ENCODE measurements at regions not wholly inside any gene's neighbourhood (a gene's known extent, or its start where the extent isn't known, plus 50 kb on each side); places are given as distances from the start of the nearest gene placed in this dataset.
A peak's percentile ranks its signal among the peaks of the same experiment; 100 is the strongest.
"Not testable (repeated sequence)": the region's sequence is repeated elsewhere in the genome, so short reads cannot be mapped to it uniquely, and the experiment has no call there.

- no peak for DNase-seq (ENCODE audit: low spot score)
These were observed 368.7 kb upstream of the ARHGEF26 start for GRCh38 chr3:153752405-153753027.

GRCh38 chr3:153753035-153753434 lies 368.2 kb upstream of the ARHGEF26 start:
- DNase-seq (ENCODE audit: low spot score) = no peak

GRCh38 chr3:153756816-153757215 lies 364.4 kb upstream of the ARHGEF26 start:
- no peak for DNase-seq (ENCODE audit: low spot score)

- no peak for DNase-seq (ENCODE audit: low spot score)
These were observed 363.4 kb upstream of the ARHGEF26 start for GRCh38 chr3:153757839-153758238.

- no peak for DNase-seq (ENCODE audit: low spot score)
These were observed 360.2 kb upstream of the ARHGEF26 start for GRCh38 chr3:153760948-153761347.

- no peak for DNase-seq (ENCODE audit: low spot score)
These were observed 358.6 kb upstream of the ARHGEF26 start for GRCh38 chr3:153762411-153763235.

GRCh38 chr3:153767601-153768560 lies 353.3 kb upstream of the ARHGEF26 start:
- DNase-seq (ENCODE audit: low spot score) = no peak

- DNase-seq (ENCODE audit: low spot score) = peak; percentile 45
These were observed 352.4 kb upstream of the ARHGEF26 start for GRCh38 chr3:153768561-153769469.

- no peak for DNase-seq (ENCODE audit: low spot score)
These were observed 338.1 kb upstream of the ARHGEF26 start for GRCh38 chr3:153783106-153783505.

- DNase-seq (ENCODE audit: low spot score) = no peak
These were observed 337.3 kb upstream of the ARHGEF26 start for GRCh38 chr3:153783741-153784480.

GRCh38 chr3:153785901-153786300 lies 335.3 kb upstream of the ARHGEF26 start:
- no peak for DNase-seq (ENCODE audit: low spot score)

- DNase-seq (ENCODE audit: low spot score) = no peak
These were observed 331.8 kb upstream of the ARHGEF26 start for GRCh38 chr3:153789380-153789779.

GRCh38 chr3:153797056-153797455 lies 324.1 kb upstream of the ARHGEF26 start:
- DNase-seq (ENCODE audit: low spot score) = not testable (repeated sequence)

- no peak for DNase-seq (ENCODE audit: low spot score)
These were observed 312.1 kb upstream of the ARHGEF26 start for GRCh38 chr3:153809097-153809496.

GRCh38 chr3:153818338-153818737 lies 302.9 kb upstream of the ARHGEF26 start:
- DNase-seq (ENCODE audit: low spot score) = no peak

- DNase-seq (ENCODE audit: low spot score) = no peak
These were observed 301.2 kb upstream of the ARHGEF26 start for GRCh38 chr3:153820035-153820434.

- not testable (repeated sequence) for DNase-seq (ENCODE audit: low spot score)
These were observed 292.8 kb upstream of the ARHGEF26 start for GRCh38 chr3:153828346-153828745.

- no peak for DNase-seq (ENCODE audit: low spot score)
These were observed 291.5 kb upstream of the ARHGEF26 start for GRCh38 chr3:153829606-153830170.

- DNase-seq (ENCODE audit: low spot score) = no peak
These were observed 290.6 kb upstream of the ARHGEF26 start for GRCh38 chr3:153830552-153830951.

GRCh38 chr3:153835540-153835939 lies 285.6 kb upstream of the ARHGEF26 start:
- DNase-seq (ENCODE audit: low spot score) = no peak
